ENCODE measurements at regions not wholly inside any gene's neighbourhood (a gene's known extent, or its start where the extent isn't known, plus 50 kb on each side); places are given as distances from the start of the nearest gene placed in this dataset.

DNA sequence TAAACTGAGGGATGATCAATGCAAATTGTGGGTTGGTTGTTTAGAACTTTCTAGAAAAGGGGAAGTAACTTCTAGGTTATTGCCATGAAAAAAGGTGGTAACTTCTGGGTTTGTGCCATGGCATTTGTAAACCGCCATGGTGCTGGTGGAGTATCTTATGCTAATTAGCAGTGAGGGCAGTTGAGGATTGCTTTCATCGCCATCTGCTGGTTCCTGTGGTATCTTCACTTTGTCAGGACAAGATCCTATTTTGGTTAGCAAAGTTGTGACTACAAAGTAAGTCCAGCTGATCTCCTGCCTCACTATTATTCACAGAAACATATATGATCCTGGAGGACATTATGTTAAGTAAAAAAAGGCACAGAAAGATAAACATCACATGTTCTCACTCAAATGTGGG lies 1332.3 kb downstream of the CDH11 start:
- TF ChIP-seq, protein P1, sequence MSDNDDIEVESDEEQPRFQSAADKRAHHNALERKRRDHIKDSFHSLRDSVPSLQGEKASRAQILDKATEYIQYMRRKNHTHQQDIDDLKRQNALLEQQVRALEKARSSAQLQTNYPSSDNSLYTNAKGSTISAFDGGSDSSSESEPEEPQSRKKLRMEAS (IDR thresholded peaks at IDR 0.05): no peak
- TF ChIP-seq EP300 (IDR thresholded peaks at IDR 0.05; ENCODE audit: borderline replicate concordance) (no peak), CREB1 (IDR thresholded peaks at IDR 0.05; ENCODE audit: low read depth) (no peak), TAF1 (IDR thresholded peaks at IDR 0.05; ENCODE audit: low read depth) (no peak), USF1 (IDR thresholded peaks at IDR 0.05) (no peak), CEBPB (IDR thresholded peaks at IDR 0.05) (no peak), EGR1 (IDR thresholded peaks at IDR 0.05) (no peak), RAD21 (IDR thresholded peaks at IDR 0.05; ENCODE audit: low read depth) (no peak), YY1 (IDR thresholded peaks at IDR 0.05; ENCODE audit: low read depth) (no peak), NFIC (IDR thresholded peaks at IDR 0.05) (no peak), ZBTB7A (IDR thresholded peaks at IDR 0.05; ENCODE audit: low read depth) (no peak), FOXM1 (IDR thresholded peaks at IDR 0.05; ENCODE audit: borderline replicate concordance, low read depth) (no peak), TCF12 (IDR thresholded peaks at IDR 0.05; ENCODE audit: low read depth) (no peak), TEAD4 (IDR thresholded peaks at IDR 0.05) (no peak)
- TF ChIP-seq, protein P2, sequence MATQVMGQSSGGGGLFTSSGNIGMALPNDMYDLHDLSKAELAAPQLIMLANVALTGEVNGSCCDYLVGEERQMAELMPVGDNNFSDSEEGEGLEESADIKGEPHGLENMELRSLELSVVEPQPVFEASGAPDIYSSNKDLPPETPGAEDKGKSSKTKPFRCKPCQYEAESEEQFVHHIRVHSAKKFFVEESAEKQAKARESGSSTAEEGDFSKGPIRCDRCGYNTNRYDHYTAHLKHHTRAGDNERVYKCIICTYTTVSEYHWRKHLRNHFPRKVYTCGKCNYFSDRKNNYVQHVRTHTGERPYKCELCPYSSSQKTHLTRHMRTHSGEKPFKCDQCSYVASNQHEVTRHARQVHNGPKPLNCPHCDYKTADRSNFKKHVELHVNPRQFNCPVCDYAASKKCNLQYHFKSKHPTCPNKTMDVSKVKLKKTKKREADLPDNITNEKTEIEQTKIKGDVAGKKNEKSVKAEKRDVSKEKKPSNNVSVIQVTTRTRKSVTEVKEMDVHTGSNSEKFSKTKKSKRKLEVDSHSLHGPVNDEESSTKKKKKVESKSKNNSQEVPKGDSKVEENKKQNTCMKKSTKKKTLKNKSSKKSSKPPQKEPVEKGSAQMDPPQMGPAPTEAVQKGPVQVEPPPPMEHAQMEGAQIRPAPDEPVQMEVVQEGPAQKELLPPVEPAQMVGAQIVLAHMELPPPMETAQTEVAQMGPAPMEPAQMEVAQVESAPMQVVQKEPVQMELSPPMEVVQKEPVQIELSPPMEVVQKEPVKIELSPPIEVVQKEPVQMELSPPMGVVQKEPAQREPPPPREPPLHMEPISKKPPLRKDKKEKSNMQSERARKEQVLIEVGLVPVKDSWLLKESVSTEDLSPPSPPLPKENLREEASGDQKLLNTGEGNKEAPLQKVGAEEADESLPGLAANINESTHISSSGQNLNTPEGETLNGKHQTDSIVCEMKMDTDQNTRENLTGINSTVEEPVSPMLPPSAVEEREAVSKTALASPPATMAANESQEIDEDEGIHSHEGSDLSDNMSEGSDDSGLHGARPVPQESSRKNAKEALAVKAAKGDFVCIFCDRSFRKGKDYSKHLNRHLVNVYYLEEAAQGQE (IDR thresholded peaks at IDR 0.05; ENCODE audit: low read depth): no peak

GRCh38 chr16:63787014-63787413 lies 1334.8 kb downstream of the CDH11 start:
- TF ChIP-seq RAD21 (IDR thresholded peaks at IDR 0.05; ENCODE audit: low read depth) (no peak), TAF1 (IDR thresholded peaks at IDR 0.05; ENCODE audit: low read depth) (no peak), CEBPB (IDR thresholded peaks at IDR 0.05) (no peak), CREB1 (IDR thresholded peaks at IDR 0.05; ENCODE audit: low read depth) (no peak), USF1 (IDR thresholded peaks at IDR 0.05) (no peak; the same call in 1 of the 2 replicates), TEAD4 (IDR thresholded peaks at IDR 0.05) (no peak), ZBTB7A (IDR thresholded peaks at IDR 0.05; ENCODE audit: low read depth) (no peak), EP300 (IDR thresholded peaks at IDR 0.05; ENCODE audit: borderline replicate concordance) (no peak), TCF12 (IDR thresholded peaks at IDR 0.05; ENCODE audit: low read depth) (no peak), NFIC (IDR thresholded peaks at IDR 0.05) (no peak), EGR1 (IDR thresholded peaks at IDR 0.05) (no peak), YY1 (IDR thresholded peaks at IDR 0.05; ENCODE audit: low read depth) (no peak), FOXM1 (IDR thresholded peaks at IDR 0.05; ENCODE audit: borderline replicate concordance, low read depth) (no peak)
- TF ChIP-seq, protein P2 (IDR thresholded peaks at IDR 0.05; ENCODE audit: low read depth): no peak
- TF ChIP-seq, protein P1 (IDR thresholded peaks at IDR 0.05): no peak

DNA sequence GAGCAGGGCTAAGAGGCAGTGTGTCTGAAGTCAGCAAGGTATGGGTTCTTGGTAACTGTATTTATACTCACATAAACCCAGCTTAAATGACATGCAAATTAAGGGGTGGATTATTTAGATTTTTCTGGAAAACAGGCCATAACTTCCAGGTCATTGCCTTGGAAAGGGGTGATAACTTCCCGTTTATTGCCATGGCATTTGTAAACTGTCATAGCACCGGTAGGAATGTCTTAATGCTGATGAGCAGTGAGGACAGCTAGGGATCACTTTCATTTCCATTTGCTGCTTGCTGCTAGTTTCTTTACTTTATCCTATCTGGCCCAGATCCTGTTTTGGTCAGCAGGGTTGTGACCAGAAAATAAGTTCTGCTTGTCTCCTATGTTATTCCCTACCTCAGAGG lies 1336.7 kb downstream of the CDH11 start:
- TF ChIP-seq, protein P2 (IDR thresholded peaks at IDR 0.05; ENCODE audit: low read depth): no peak
- TF ChIP-seq RAD21 (IDR thresholded peaks at IDR 0.05; ENCODE audit: low read depth): no peak
- no peak for TF ChIP-seq TAF1 (IDR thresholded peaks at IDR 0.05; ENCODE audit: low read depth)
- TF ChIP-seq CEBPB (IDR thresholded peaks at IDR 0.05): no peak
- no peak for TF ChIP-seq CREB1 (IDR thresholded peaks at IDR 0.05; ENCODE audit: low read depth)
- no peak for TF ChIP-seq EGR1 (IDR thresholded peaks at IDR 0.05)
- TF ChIP-seq, protein P1 (IDR thresholded peaks at IDR 0.05): no peak
- no peak for TF ChIP-seq USF1 (IDR thresholded peaks at IDR 0.05)
- no peak for TF ChIP-seq NFIC (IDR thresholded peaks at IDR 0.05)
- no peak for TF ChIP-seq FOXM1 (IDR thresholded peaks at IDR 0.05; ENCODE audit: borderline replicate concordance, low read depth)
- TF ChIP-seq ZBTB7A (IDR thresholded peaks at IDR 0.05; ENCODE audit: low read depth): no peak

GRCh38 chr16:63776437-63776836 lies 1345.4 kb downstream of the CDH11 start:
- TF ChIP-seq YY1 (IDR thresholded peaks at IDR 0.05; ENCODE audit: low read depth): no peak
- no peak for TF ChIP-seq CEBPB (IDR thresholded peaks at IDR 0.05)
- TF ChIP-seq NFIC (IDR thresholded peaks at IDR 0.05): no peak
- TF ChIP-seq, protein P2 (IDR thresholded peaks at IDR 0.05; ENCODE audit: low read depth): no peak
